IMR-90 (cell line): ENCODE measurements at regions not wholly inside any gene's neighbourhood (a gene's known extent, or its start where the extent isn't known, plus 50 kb on each side); places are given as distances from the start of the nearest gene placed in this dataset.

Source experiments
- FOS ChIP-seq: fragments of 150-350 bp; IDR thresholded peaks from 2 replicates; pipeline ENCODE4 v1.6.1; 2016; ENCODE audit warnings: low read depth, low read length
- POLR2A ChIP-seq: IDR thresholded peaks from 2 replicates; pipeline ENCODE4 v1.6.1; 2012; ENCODE audit warnings: mild to moderate bottlenecking, low read depth, low read length
- RAD21 ChIP-seq: IDR thresholded peaks from 2 replicates; pipeline ENCODE4 v1.6.1; 2012; ENCODE audit warnings: low read length, improper control_type of control experiment
- RFX5 ChIP-seq: IDR thresholded peaks from 2 replicates; pipeline ENCODE4 v1.8.0; 2012; ENCODE audit warnings: low read depth, mild to moderate bottlenecking, low read length, moderate library complexity

DNA sequence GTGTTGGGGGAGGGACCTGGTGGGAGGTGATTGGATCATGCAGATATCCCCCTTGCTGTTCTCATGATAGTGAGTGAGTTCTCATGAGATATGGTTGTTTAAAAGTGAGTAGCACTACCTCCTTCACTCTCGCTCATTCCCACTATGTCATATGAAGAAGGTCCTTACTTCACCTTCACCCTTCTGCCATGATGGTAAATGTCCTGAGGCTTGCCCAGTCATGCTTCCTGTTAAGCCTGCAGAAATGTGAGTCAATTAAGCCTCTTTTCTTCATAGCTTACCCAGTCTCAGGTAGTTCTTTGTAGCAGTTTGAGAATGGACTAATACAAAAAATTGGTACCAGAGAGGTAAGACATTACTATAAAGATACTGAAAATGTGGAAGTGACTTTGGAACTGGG is 425.9 kb downstream of the HTR1B start:
- no peak for TF ChIP-seq POLR2A
- TF ChIP-seq RFX5 = no peak
- TF ChIP-seq FOS = no peak
- TF ChIP-seq RAD21 = no peak
